GM21528 (cell line): ENCODE measurements at regions not wholly inside any gene's neighbourhood (a gene's known extent, or its start where the extent isn't known, plus 50 kb on each side); places are given as distances from the start of the nearest gene placed in this dataset.

Experiments
- ATAC-seq: cut with Tn5 transposase; IDR thresholded peaks from one replicate; pipeline ENCODE4 v1.9.1; 2021; ENCODE audit warnings: mild to moderate bottlenecking, moderate library complexity; ENCODE audit not compliant: unreplicated experiment, low FRiP score

GRCh38 chr20:24812373-24812772 is 136.7 kb upstream of the CST7 start:
- no peak for ATAC-seq

GRCh38 chr20:24813080-24813479 is 136.0 kb upstream of the CST7 start:
- no peak for ATAC-seq

- ATAC-seq = no peak
Observed at GRCh38 chr20:24813496-24813895, 135.6 kb upstream of the CST7 start.

DNA sequence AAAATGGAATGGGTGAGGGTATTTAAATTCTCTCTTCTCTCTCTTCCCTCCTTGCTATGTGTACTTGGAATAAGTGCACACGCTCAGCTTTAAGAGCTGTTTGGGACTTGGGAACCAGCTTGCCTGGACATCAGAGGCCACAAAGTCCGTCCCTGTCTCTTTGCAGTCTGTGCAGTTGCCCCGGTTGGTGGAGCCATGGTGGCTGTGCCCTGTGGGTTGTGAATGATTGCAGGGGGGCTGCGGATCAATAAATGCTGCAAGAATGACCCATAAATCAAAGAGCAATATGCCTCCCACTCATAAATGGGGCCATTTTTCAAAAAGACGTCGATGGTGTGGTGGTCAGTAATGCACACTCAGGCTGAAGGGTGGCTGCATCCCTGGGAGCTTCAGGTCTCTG is 135.1 kb upstream of the CST7 start:
- ATAC-seq = no peak

- no peak for ATAC-seq
Observed at GRCh38 chr20:24814556-24815195, 134.4 kb upstream of the CST7 start.

- ATAC-seq = no peak
Observed at GRCh38 chr20:24815196-24815815, 133.8 kb upstream of the CST7 start.

DNA sequence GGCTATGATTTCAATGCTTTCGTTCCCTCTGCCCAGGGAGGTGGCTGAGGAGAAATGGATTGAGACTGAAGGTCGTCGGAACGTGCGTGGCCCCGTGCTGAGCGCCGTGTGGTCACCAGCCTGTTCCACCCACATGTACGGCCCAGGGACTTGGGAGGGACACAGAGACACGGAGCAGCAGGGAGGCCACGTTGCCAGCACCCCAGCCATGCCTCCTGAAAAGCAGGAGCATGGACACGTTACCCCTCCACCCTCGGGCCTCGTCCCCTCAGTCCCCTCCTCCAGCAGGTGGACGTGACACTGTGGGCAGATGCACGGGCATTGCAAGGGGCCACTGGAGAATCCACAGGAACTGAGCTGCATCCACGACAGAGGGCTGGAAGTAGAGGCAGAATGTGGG is 133.1 kb upstream of the CST7 start:
- no peak for ATAC-seq

- no peak for ATAC-seq
Observed at GRCh38 chr20:24816431-24816830, 132.6 kb upstream of the CST7 start.

GRCh38 chr20:24816907-24817306 is 132.2 kb upstream of the CST7 start:
- no peak for ATAC-seq

- ATAC-seq = no peak
Observed at GRCh38 chr20:24817351-24817750, 131.7 kb upstream of the CST7 start.

- ATAC-seq = no peak
Observed at GRCh38 chr20:24818056-24818455, 131.0 kb upstream of the CST7 start.

- no peak for ATAC-seq
Observed at GRCh38 chr20:24819331-24819965, 129.6 kb upstream of the CST7 start.

DNA sequence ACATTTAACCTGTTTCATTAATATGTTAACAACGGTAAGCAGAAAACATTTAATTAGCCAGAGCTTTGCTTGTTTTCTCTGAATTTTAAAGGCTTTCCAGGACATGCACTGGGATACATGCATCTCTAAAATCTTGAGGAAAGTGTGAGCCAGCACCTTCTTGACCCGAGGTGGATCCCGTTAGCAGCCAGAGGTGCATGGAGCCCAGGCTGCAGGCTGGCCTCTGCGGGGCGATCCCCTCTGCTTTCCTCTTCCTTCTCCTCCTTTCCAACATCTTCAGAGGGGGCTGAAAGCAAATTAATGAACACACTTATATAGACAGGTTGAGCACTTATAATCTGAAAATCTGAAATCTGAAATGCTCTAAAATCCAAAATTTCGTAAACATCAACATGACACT is 128.7 kb upstream of the CST7 start:
- no peak for ATAC-seq

DNA sequence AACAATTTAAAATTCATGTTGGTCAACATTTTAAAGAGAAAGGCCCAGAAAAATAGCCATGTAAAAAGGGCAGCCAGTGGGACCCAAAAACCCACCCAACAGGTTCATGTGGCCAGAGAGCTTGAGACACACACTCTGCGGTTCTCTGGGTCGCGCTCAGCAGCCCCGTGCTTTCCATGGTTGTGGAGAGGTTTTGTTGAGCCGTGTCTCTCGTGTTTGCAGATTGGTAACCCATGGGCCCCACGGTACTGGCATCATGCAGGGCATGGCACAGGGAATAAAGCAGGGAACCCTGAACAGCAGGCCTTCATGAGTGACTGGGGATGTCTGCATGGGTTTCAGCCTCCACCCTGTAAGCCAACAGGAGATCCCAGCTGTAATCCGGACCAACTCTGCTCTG is 127.7 kb upstream of the CST7 start:
- no peak for ATAC-seq

DNA sequence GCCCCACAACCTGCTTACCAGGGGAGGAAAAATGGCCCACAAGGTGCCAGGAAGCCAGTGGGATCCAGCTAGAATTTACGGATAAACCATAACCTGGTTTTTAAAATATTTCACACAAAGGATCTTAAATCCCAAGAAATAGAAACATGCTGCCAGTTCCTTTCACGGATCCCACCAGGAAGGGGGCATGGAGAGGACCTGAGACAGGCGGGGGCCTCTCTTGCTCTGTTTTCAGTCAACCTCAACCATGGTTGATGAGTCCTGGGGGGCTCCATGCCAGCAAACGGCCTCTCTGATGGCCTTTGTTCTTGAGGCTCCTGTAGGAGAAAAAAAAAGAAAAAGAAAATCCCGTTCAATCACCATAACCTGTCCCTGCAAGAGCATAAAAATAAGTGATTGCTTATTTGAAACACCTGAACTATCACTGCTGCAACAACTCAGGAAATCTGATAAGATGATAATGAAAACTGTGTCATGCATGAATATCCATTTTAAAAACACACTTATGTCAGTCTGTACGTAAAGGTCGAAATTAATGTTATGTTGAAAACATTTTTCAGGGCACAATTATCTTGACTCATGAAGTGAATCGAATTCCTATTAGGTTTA is 125.8 kb upstream of the CST7 start:
- no peak for ATAC-seq

DNA sequence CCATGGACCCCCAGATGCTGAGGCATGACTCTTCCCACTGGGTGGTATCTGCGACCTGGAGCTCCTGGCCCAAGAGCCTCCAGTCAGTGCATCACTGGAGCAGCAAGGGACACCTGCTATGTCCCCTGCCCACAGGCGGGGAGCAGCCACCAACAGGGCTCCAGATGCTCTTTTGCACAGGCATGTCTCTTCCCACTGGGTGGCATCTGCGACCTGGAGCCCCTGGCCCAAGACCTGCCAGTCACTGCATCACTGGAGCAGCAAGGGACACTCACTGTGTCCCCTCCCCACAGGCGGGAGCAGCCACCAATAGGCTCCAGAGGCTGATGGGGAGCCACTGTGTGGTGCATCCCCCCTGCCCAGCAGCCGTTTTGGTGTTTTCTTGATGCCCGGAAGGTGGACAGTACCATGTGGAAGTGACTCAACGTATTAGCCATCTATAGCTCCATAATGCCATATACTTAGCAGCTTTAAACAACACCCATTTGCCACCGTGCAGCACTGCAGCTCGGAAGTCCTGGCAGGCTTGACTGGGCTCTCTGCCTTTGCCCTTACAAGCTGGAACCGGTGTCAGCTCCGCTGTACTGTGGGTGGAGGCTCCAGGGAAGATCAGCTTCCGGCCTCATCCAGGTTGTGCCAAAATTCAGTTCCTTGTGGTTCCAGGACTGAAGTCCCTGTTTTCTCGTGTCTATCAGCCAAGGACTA is 124.9 kb upstream of the CST7 start:
- ATAC-seq = no peak

GRCh38 chr20:24825591-24825990 is 123.5 kb upstream of the CST7 start:
- no peak for ATAC-seq

GRCh38 chr20:24827603-24828295 is 121.3 kb upstream of the CST7 start:
- no peak for ATAC-seq

DNA sequence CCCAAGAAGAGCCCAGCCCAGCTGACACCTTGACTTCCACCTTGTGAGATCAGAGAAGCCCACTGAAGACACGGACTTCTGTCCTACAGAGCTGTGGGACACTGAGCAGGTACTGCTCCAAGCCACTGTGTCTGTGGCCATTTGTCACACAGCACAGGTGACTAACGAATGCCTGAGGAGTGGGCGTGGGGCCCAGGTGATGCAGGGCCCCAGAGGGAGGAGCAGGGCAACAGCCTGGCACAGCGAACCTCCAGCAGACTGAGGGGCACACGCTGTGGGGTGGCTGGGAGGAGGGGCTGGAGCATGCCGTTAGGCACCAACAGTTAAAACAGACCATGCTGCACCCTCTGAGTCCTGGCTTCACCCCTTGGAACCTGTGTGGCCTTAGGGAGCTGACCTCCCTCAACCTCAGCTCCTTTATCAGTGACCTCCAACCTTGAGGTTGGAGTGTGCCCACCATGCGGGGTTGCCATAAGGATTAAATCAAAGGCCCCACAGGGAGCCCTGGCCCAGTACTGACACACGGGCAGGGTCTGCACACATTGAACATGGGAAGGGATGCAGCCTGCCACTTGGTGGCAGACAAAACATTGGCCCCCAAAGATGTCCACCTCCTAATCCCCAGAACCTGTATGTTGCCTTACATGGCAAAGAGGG is 119.9 kb upstream of the CST7 start:
- no peak for ATAC-seq
